NCI-H2107 treated with DMSO at 0.1 percent for 48 hours (cell line): ENCODE measurements at regions not wholly inside any gene's neighbourhood (a gene's known extent, or its start where the extent isn't known, plus 50 kb on each side); places are given as distances from the start of the nearest gene placed in this dataset.
"Not testable (repeated sequence)": the region's sequence is repeated elsewhere in the genome, so short reads cannot be mapped to it uniquely, and the experiment has no call there.

Experiments
- DNase-seq: peaks from one replicate; lab custom pipeline; 2025; ENCODE audit not compliant: unreplicated experiment; lab: John Stamatoyannopoulos, UW

DNA sequence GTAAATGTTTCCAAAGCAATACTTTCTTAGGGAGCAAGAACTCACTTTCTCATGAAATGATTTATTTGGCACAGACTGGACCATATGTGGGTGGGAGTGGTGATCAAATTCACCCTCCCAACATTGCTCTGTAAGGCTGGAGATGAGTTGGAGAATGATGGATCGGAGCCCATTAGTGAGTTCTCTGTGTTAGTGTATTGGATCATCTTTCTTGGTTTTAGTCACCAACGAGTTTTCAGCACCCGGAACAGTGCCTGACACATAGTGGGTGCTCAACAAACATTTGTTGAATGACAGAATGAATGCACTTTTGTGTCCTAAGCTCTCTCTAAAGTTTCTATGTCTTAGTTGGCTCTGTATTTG is 104.5 kb upstream of the FAM20A start:
- no peak for DNase-seq

DNA sequence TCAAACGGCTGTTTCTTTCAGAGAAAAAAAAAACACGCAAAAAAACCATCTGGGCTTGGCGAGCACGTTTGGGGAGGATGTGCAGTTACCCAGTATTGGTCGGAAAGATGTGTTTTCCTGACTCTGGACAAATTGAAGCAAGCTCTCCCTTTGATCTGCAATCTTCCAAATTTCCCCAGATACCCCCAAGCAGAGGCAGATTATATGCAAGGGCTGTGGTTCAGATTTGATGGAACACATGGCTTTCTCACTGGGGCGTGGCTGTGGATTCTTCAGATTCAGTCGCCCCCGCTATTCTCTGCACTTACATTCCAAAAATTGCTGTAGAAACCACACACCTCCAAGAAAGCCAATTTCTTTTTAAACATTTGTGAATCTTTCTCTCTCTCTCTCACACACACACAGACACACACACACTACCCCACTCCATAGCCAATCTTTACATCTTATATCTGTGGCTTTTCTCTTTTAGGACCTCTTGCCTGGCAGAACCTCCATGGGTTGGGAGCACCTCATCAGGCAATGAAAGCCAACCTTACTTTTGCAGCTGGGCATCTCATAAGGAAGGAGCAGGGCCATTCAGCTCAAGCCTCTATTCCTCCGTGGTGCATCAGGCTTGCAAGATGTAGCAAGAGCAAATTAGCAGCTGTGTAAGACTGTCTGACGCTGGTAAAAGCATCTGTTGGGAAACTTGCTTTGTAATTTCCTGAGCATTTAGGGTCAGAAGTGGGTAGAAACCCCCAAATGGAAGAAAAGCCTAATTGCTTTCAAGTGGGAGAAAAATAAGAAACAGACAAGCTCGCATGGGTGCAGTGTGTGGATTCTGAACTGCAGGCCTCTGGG is 103.9 kb upstream of the FAM20A start:
- no peak for DNase-seq

DNA sequence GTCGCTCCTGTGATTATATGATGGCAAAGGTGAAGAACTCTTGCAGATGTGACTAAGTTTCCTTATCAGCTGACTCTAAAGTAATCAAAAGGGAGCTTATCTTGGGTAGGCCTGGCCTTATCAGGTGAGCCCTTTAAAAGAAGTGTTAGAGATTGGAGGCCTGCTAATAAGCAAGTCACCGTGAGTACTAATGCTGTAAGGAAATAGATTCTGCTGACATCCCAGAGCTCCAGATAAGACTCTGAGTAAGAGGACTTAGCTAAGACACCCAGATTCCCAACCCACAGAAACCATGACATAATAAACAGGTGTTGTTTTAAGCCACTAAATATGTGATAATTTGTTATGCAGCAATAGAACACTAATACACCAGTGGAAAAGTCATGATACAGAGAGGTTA is 99.9 kb upstream of the FAM20A start:
- DNase-seq = no peak

DNA sequence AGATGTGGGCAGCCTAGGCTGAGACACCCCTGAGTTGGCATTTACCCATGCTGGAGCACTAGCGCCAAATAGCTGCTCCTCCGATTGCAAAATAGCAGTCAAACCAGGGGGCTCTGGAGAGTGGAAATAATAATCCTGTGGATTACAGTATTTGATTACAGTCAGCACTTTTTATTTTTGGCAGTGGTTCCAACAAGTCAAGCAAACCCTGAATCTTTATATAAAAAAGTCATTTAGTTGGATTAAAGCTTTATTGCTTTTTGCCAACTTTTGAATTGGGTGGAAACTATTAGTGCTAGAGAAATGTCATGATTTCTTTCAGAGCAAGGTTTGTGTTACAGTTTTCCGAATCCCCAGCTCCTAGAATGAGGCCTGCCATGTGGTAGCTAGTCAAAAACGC is 99.3 kb upstream of the FAM20A start:
- DNase-seq = no peak

DNA sequence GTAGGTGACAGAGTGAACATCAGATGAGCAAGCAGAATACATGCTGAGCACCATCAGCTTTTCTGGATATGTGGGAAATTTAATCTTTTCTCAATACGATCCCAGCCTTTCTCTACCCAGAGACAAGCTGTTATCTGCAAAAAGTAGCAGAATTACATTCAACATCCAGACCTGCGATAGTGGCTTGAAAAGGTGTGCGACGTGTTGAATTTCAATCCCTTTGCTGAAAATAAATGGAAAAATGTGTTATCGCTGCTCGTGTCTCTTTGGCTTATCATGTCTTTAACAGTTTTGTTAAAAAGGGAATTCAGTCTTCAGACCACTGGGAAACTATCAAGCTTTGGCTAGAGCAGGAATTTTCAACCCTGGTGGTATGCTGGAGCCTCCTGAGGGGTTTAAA is 98.8 kb upstream of the FAM20A start:
- no peak for DNase-seq

DNA sequence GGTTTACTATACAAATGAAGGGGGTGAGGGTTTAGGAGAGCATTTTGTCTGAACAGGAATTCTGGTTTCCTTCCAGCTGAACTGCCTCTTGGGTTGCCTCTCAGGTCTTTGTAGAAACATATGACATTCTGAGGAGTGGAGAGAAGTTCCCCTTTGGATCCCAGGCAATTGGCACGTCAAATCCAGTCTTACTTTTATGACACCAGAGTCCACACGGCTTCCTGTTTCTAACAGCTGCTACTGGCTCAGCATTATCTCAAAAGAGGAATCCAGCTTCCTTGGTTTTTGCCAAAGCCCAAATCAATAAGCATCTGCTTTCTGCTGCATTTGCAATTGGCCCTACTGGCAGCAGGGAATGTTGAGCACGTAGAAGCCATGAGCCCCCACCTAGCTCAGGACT is 97.6 kb upstream of the FAM20A start:
- no peak for DNase-seq

DNA sequence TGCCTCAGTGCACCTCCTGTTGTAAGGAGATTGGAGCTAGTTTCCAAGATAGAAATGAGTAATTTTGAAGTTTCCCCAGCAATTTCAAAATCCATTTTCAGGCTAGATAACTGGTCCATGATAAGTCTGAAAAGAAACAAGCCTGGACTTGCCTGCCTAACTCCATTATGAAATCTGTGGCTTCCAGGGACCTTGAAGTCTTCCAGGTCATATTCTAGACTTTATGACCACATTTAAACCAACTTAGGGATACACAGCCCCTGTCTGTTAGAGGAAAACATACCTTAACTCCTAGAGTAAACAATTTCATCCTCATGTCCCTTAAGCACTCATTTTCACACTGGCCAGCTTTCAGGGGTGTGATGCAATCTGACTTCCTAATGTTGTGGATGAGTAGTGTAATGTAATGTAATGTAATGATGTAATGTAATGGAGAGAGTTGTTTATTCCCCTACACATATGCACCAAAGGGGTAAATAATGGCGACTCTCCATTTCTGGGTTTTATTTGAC is 96.7 kb upstream of the FAM20A start:
- DNase-seq = peak; percentile 1

DNA sequence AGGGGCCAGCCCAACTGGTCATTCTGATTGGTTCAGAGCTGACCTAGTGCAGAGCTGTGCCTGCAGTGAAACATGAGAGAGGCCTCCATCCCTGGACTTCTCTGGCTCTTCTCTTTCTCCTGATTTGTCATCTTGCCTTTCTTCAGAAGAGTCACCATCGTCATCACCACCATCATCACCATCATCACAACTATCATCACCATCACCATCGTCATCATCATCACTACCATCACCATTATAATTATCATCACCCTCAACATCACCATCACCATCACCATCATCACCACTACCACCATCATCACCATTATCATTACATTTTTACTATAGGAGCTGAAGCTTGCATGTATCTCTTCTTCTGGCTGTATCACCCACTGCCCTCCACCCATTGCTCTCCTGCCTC is 94.5 kb upstream of the FAM20A start:
- DNase-seq = no peak

DNA sequence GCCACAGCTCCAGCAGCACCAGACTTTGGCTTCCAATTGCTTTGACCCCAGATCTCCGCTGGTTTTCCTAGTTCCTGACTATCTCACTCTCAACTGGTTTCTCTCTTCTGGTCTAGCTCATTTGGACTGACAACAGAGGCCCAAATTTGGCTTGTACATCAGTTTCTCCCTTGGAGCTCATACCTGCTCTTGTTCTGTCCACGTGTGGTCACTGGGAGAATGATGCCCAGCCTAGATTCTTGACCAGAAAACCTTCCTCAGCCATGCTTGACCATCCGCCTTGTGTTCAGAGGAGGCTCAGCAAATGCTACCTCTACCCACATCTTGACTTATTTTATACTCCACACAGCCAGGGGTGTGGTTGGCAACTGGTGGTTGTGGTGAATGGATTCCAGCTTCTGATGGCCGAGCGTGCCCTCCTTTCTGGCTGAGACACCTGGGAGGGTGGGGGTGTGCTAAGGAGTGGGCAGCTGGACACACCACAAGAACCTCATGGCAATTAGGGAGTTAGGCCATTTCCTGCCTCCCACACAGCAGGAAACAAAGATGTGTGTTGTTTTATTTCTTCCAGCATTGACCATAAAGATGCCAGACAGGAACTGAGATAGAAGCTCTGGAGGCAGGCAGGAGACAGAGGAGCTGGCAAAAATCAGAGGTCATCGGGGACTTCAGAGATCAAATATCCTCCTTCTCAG is 93.8 kb upstream of the FAM20A start:
- no peak for DNase-seq

DNA sequence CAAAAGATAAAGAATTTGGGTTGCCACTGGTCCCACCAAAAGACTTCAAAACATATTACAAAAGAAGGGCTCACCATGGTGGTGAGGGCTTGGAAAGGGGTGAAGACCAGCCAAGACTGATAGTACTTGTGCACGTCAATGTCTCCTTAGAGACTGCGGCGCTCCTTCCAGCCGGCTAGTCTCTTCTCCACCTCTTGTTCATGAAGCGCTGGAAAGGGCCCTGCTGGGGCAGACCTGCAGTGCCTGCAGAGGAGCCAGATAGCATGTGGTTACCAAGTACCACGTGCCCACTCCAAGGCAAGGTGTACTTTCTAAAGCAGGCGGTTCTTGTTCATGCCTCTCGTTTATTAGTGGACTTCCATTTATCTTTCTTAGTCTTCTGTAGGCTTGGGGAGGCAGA is 92.7 kb upstream of the FAM20A start:
- no peak for DNase-seq

DNA sequence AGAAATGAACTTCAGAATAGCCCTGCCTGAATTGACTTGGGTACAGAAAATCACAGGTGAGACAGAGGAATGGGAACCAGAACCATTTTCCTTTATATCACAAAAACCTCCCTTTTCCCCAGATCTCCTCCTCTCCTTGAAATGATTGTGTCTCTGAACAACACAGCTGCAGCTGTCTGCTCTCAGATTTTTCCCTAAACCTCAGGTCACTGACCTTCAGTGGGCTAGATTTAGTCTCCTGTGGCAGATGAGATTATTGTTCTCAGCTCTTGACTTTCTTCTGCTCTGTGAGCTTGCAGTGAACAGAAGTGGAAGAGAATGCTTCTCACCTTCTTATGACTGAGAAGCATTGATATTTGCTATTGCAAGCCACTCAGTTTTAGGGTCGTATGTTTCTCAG is 92.3 kb upstream of the FAM20A start:
- DNase-seq = no peak

DNA sequence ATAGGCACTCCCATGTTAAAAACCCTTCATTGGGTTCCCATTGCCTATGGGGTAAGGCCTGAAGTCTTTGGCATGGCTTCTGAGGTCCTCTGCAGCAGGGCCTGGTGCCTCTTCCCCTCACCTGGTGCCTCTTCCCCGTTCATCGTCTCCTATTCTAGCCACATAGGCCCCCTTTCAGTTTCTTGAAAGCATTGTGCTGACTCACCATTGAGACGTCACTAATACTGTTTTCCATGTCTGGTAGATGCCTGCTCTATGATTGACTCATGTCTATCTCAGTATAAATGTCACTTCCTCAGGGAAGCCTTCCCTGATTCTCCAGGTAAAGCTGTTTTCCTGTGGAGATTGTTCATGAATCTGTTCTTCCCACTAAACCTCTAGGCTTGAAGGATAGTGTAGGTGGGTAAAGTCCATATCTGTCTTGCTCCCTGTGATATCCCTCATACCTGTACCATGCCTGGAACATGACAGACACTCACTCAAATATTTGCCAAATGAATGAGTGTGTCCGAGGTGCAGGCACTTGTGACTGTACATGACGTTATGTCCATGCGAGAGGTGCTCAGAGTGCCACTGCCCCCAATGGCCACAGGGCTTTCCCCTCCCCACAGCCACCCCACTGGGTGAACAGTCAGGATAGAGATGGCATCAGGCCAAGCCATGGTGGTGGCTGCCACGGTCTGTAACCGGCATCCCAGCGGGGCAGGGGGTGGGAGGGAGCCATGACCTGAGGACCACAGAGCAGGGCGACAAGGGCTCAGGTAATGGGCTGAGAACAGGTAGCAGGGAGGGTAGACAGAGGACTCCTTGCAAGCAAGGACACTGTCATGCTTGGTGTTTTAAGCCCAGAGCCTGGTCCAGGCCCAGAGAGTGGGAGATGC is 85.2 kb upstream of the FAM20A start:
- no peak for DNase-seq

DNA sequence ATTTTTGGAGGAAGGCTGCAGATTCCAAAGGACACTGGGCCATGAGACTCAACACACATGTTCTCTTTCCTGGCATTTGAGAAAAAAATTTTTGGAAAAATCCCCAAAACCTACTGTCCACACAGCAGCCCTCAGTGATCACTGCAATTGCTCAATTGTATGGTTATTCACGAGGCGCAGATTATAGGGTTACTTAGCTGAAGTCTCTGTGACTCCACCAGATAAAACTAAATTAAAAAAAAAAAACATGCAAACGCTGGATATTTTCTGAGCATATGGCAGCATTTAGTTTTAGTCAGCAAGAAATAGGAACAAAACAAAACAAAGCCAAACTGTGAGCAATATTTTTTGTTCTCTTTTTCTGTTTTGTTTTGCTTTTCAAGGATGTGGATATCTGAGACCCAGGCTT is 83.8 kb upstream of the FAM20A start:
- DNase-seq = no peak

DNA sequence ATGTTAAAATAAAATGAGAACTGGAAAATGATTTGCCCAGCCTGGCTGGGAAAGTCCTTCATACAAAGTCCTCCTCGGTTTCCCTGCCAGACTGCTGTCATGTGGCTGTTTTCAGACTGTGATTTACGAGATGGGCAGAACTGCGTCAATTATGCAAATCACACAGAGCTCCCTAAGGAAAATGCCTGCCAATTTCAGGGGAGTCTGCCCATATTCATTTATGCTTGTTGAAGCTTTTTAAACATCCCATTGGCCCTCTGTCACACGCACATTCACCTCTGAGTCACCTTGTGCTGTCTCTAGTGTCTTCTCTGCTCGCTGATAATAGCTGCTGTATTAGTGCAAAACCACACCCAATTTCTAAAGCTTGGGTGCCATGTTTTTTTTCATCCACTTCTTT is 81.7 kb upstream of the FAM20A start:
- DNase-seq = no peak

DNA sequence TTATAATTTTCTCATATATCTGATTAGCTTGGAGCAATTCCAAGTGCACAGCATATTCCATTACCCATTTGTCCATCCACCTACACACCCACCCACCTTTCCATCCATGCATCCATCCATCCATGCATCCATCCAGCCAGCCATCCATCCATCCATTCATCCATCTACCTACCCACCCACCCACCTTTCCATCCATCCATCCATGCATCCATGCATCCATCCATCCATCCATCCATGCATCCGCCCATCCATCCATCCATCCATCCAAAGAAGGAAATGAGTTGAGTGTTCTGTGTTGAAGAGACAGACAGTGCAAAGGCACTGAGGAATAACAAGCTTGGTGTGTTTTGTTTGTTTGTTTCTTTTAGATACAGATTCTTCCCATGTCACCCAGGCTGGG is 78.7 kb upstream of the FAM20A start:
- DNase-seq = no peak

DNA sequence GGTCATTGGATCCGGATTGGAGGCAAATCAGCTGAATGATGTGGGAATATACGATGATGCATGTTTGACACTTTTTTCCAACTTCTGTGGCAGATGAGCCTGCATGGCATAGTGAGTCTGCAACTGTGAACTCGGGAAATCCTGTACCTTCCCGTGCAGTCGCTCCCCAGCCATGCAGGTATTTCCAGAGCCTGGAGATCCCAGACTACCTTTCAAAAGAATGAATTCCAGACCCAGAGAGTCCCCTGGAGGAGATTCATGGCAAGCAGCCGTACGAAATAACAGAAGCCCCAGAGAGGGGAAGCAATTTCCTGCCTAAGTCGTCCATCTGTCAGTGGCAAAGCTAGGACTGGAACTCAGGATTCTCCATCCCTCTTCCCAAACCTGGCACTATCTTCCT is 75.7 kb upstream of the FAM20A start:
- DNase-seq = no peak

DNA sequence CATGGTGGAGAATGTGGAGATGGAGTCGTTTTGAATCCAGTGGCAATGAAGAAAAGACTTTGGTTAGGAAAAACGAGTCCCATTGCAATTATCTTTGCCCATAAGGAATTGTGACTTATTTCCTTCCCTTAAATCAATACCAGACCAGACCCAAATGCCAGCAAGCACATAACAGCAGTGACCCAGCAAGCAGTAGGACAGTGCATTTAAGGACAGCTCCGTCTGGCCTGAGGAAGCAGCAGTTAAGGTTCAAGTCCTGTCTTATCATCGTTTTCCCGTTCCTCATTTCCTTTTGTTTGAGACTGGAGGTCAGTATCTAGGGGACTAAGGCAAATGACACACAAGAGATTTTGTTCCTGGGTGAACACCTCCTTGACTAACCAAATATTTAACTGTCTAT is 74.6 kb upstream of the FAM20A start:
- DNase-seq = no peak

DNA sequence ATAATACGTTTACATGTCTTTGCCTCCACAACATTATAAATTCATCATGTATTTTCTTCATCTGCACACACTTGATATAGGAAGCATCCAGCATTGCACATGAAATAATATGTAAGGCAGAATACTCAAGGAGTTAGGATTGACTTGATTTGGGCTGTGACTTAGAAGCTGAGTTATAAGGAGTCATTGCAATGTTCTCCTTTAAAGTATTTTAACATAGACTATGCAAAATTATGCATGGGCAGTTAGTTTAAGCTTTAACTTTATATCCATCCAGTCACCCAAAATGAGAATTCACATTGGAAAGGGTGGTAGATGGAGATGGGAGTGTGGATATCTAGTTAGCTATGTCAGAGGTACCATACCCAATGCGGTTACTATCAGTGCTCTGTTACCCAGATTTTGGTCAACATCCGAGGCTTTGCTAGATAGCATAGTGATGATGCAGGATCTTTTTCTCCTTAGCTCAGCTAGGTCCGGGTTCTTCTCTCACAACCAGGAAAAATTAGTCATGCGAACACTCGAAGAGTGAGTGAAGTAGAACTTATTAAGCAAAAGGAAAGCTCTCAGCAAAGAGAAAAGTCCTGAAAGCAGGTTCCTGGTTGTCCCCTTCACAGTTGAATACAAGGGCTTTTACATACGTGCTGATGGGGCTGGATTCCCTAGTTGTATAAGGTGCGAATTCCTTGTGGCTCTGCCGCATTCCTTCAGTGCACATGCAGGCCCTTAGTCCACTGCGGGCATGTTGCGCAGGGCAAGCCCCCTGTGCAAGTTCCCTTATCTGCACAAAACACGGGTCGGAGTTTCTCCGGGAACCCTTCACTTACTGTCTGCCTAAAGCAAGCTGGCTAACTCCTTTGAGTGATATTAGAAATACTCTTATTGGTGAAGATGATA is 73.1 kb upstream of the FAM20A start:
- no peak for DNase-seq

DNA sequence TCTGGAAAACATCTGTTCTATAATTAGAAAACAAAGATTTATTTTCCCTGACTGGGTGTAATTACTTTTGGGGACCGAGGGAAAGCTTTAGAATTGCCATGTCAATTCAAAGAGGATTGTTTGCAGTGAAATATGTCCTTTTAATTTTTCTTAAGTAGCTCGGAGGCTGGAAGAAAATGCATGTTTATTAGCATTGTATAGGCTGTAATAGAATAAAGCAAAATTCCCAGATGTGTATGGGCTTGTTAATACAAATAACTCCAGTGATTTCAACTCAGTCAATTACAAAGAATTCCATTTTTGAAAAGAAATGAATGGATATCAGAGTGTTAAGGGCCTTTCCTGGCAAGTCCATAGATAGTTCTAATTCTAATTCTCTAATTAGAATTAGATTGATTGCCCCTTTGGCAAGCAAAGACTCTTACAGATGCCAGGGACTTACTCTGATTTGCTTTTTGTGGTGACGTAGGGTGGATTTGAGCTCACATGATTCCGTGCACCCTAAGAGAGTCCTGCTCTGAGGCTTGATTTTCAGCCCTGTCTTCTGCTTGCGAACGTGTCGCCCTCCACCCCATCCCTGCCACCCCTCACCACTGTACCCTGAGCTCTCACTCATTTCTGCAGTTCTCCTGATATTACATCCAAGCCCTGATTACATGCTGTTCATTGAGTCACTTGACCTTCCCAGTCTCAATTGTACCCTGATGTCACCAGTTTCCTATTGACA is 70.0 kb upstream of the FAM20A start:
- DNase-seq = no peak

DNA sequence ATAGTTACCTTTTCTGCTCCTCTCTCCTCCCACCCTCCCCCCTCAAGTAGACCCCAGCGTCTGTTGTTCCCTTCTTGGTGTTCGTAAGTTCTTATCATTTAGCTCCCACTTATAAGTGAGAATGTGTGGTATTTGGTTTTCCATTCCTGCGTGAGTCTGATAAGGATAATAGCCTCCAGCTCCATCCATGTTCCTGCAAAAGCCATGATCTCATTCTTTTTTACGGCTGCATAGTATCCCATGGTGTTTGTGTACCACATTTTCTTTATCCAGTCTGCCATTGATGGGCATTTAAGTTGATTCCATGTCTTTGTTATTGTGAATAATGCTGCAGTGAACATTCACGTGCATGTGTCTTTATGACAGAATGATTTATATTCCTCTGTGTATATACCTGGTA is 65.3 kb upstream of the FAM20A start:
- not testable (repeated sequence) for DNase-seq
